GM18502 (cell line): ENCODE measurements at regions not wholly inside any gene's neighbourhood (a gene's known extent, or its start where the extent isn't known, plus 50 kb on each side); places are given as distances from the start of the nearest gene placed in this dataset.

ENCODE experiments used
- ATAC-seq: cut with Tn5 transposase; IDR thresholded peaks from one replicate; pipeline ENCODE4 v1.9.1; 2021; ENCODE audit warnings: mild to moderate bottlenecking; ENCODE audit not compliant: unreplicated experiment, poor library complexity

GRCh38 chr16:64829678-64830077 is 292.2 kb downstream of the CDH11 start:
- no peak for ATAC-seq

- no peak for ATAC-seq
Observed at GRCh38 chr16:64826374-64826773, 295.5 kb downstream of the CDH11 start.

- no peak for ATAC-seq
Observed at GRCh38 chr16:64823481-64824075, 298.3 kb downstream of the CDH11 start.

- no peak for ATAC-seq
Observed at GRCh38 chr16:64809876-64810629, 311.8 kb downstream of the CDH11 start.

GRCh38 chr16:64808474-64808873 is 313.4 kb downstream of the CDH11 start:
- no peak for ATAC-seq

GRCh38 chr16:64791756-64792155 is 330.1 kb downstream of the CDH11 start:
- no peak for ATAC-seq

- no peak for ATAC-seq
Observed at GRCh38 chr16:64784635-64785034, 337.2 kb downstream of the CDH11 start.

- ATAC-seq = no peak
Observed at GRCh38 chr16:64782484-64782883, 339.4 kb downstream of the CDH11 start.

- no peak for ATAC-seq
Observed at GRCh38 chr16:64780445-64780844, 341.4 kb downstream of the CDH11 start.

GRCh38 chr16:64778777-64779176 is 343.1 kb downstream of the CDH11 start:
- no peak for ATAC-seq

GRCh38 chr16:64773638-64774037 is 348.2 kb downstream of the CDH11 start:
- ATAC-seq = no peak

- ATAC-seq = no peak
Observed at GRCh38 chr16:64773184-64773583, 348.7 kb downstream of the CDH11 start.

GRCh38 chr16:64771273-64771672 is 350.6 kb downstream of the CDH11 start:
- no peak for ATAC-seq

GRCh38 chr16:64762211-64762610 is 359.7 kb downstream of the CDH11 start:
- ATAC-seq = no peak

- no peak for ATAC-seq
Observed at GRCh38 chr16:64754279-64754678, 367.6 kb downstream of the CDH11 start.

- ATAC-seq = no peak
Observed at GRCh38 chr16:64751906-64752305, 370.0 kb downstream of the CDH11 start.

GRCh38 chr16:64749346-64749745 is 372.5 kb downstream of the CDH11 start:
- ATAC-seq = no peak

GRCh38 chr16:64745258-64745930 is 376.5 kb downstream of the CDH11 start:
- ATAC-seq = no peak

- ATAC-seq = no peak
Observed at GRCh38 chr16:64742455-64743223, 379.2 kb downstream of the CDH11 start.

- ATAC-seq = no peak
Observed at GRCh38 chr16:64740261-64740660, 381.6 kb downstream of the CDH11 start.
